ENCODE measurements at regions not wholly inside any gene's neighbourhood (a gene's known extent, or its start where the extent isn't known, plus 50 kb on each side); places are given as distances from the start of the nearest gene placed in this dataset.

GRCh38 chr1:178632653-178633052, 92.4 kb upstream of the RALGPS2 start:
- TF ChIP-seq MAX (IDR thresholded peaks at IDR 0.05), result no peak
- TF ChIP-seq, protein P1, sequence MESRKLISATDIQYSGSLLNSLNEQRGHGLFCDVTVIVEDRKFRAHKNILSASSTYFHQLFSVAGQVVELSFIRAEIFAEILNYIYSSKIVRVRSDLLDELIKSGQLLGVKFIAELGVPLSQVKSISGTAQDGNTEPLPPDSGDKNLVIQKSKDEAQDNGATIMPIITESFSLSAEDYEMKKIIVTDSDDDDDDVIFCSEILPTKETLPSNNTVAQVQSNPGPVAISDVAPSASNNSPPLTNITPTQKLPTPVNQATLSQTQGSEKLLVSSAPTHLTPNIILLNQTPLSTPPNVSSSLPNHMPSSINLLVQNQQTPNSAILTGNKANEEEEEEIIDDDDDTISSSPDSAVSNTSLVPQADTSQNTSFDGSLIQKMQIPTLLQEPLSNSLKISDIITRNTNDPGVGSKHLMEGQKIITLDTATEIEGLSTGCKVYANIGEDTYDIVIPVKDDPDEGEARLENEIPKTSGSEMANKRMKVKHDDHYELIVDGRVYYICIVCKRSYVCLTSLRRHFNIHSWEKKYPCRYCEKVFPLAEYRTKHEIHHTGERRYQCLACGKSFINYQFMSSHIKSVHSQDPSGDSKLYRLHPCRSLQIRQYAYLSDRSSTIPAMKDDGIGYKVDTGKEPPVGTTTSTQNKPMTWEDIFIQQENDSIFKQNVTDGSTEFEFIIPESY (IDR thresholded peaks at IDR 0.05), result no peak
- TF ChIP-seq ATF3 (IDR thresholded peaks at IDR 0.05), result no peak
- no peak for TF ChIP-seq CTCF (IDR thresholded peaks at IDR 0.05; ENCODE audit: low read depth, low read length, missing input control)
- TF ChIP-seq YY1 (IDR thresholded peaks at IDR 0.05), result no peak
- TF ChIP-seq, protein P2, sequence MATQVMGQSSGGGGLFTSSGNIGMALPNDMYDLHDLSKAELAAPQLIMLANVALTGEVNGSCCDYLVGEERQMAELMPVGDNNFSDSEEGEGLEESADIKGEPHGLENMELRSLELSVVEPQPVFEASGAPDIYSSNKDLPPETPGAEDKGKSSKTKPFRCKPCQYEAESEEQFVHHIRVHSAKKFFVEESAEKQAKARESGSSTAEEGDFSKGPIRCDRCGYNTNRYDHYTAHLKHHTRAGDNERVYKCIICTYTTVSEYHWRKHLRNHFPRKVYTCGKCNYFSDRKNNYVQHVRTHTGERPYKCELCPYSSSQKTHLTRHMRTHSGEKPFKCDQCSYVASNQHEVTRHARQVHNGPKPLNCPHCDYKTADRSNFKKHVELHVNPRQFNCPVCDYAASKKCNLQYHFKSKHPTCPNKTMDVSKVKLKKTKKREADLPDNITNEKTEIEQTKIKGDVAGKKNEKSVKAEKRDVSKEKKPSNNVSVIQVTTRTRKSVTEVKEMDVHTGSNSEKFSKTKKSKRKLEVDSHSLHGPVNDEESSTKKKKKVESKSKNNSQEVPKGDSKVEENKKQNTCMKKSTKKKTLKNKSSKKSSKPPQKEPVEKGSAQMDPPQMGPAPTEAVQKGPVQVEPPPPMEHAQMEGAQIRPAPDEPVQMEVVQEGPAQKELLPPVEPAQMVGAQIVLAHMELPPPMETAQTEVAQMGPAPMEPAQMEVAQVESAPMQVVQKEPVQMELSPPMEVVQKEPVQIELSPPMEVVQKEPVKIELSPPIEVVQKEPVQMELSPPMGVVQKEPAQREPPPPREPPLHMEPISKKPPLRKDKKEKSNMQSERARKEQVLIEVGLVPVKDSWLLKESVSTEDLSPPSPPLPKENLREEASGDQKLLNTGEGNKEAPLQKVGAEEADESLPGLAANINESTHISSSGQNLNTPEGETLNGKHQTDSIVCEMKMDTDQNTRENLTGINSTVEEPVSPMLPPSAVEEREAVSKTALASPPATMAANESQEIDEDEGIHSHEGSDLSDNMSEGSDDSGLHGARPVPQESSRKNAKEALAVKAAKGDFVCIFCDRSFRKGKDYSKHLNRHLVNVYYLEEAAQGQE (IDR thresholded peaks at IDR 0.05), result no peak
- TF ChIP-seq JUND (IDR thresholded peaks at IDR 0.05), result no peak
- TF ChIP-seq RAD21 (IDR thresholded peaks at IDR 0.05), result no peak
- no peak for TF ChIP-seq TAF1 (conservative IDR thresholded peaks at IDR 0.05)
- no peak for TF ChIP-seq GABPA (IDR thresholded peaks at IDR 0.05 in 1 of 2, conservative IDR thresholded peaks at IDR 0.05 in 1 of 2)
- TF ChIP-seq FOXA1 (IDR thresholded peaks at IDR 0.05), result no peak
- no peak for TF ChIP-seq SP1 (IDR thresholded peaks at IDR 0.05)
- TF ChIP-seq EGR1 (IDR thresholded peaks at IDR 0.05; ENCODE audit: low read depth in 2 of 2), result no peak
- no peak for TF ChIP-seq RXRA (IDR thresholded peaks at IDR 0.05)
